OCI-LY3 (cell line): ENCODE measurements at regions not wholly inside any gene's neighbourhood (a gene's known extent, or its start where the extent isn't known, plus 50 kb on each side); places are given as distances from the start of the nearest gene placed in this dataset.

Experiments
- H2AFZ ChIP-seq: fragments of 200-600, 300-600 bp; shearing (Covaris generic); 2 replicates; pipeline ENCODE4 v1.6.0; 2014; ENCODE audit warnings: antibody characterized with exemption, low read depth, low read length
- H3K27ac ChIP-seq: fragments of 200-600, 300-600 bp; sonication (generic); 2 replicates; pipeline ENCODE4 v1.5.1; 2014; ENCODE audit warnings: mild to moderate bottlenecking, low read length, moderate library complexity, mixed read lengths
- H3K27me3 ChIP-seq: fragments of 200-600, 300-600 bp; sonication (generic); 2 replicates; pipeline ENCODE4 v1.6.1; 2014; ENCODE audit warnings: low read depth, low read length, mixed read lengths
- H3K36me3 ChIP-seq: fragments of 200-600, 300-600 bp; sonication (generic); replicated peaks from 2 replicates; pipeline ENCODE3; 2014; ENCODE audit warnings: low read depth, low read length, mixed read lengths
- H3K4me1 ChIP-seq: fragments of 300-600, 200-600 bp; sonication (generic); 2 replicates; pipeline ENCODE4 v1.6.1; 2014; ENCODE audit warnings: low read length, mixed read lengths
- H3K4me2 ChIP-seq: fragments of 200-600, 300-600 bp; sonication (generic); 2 replicates; pipeline ENCODE4 v1.6.1; 2014; ENCODE audit warnings: low read length, mixed read lengths
- H3K4me3 ChIP-seq: fragments of 300-600, 200-600 bp; sonication (generic); 2 replicates; pipeline ENCODE4 v1.5.1; 2014; ENCODE audit warnings: antibody characterized with exemption, mild to moderate bottlenecking, low read length, moderate library complexity
- H3K79me2 ChIP-seq: fragments of 300-600, 200-600 bp; shearing (Covaris generic); 2 replicates; pipeline ENCODE4 v1.6.1; 2014; ENCODE audit warnings: mild to moderate bottlenecking, low read length, mixed read lengths
- H3K9ac ChIP-seq: fragments of 300-600, 200-600 bp; shearing (Covaris generic); 2 replicates; pipeline ENCODE4 v1.6.0; 2014; ENCODE audit warnings: mild to moderate bottlenecking, low read length, moderate library complexity
- H3K9me3 ChIP-seq: fragments of 200-600, 300-600 bp; shearing (Covaris generic); 2 replicates; pipeline ENCODE4 v1.6.1; 2014; ENCODE audit warnings: low read length, mixed read lengths; ENCODE audit not compliant: insufficient read depth
- H4K20me1 ChIP-seq: fragments of 200-600, 300-600 bp; sonication (generic); 2 replicates; pipeline ENCODE4 v1.6.1; 2016; ENCODE audit warnings: low read length, mixed read lengths; ENCODE audit not compliant: insufficient read depth
- EZH2phosphoT487 ChIP-seq: fragments of 200-600 bp; shearing (Covaris generic); IDR thresholded peaks from 2 replicates; pipeline ENCODE4 v1.6.1; 2018; ENCODE audit warnings: antibody characterized with exemption, mixed run types, low read depth
- TF ChIP-seq, protein P1 (sequence below): fragments of 200-600, 300-600 bp; sonication (generic); IDR thresholded peaks from 2 replicates; pipeline ENCODE4 v1.5.1; 2014; ENCODE audit warnings: antibody characterized with exemption, low read length, low read depth

DNA sequence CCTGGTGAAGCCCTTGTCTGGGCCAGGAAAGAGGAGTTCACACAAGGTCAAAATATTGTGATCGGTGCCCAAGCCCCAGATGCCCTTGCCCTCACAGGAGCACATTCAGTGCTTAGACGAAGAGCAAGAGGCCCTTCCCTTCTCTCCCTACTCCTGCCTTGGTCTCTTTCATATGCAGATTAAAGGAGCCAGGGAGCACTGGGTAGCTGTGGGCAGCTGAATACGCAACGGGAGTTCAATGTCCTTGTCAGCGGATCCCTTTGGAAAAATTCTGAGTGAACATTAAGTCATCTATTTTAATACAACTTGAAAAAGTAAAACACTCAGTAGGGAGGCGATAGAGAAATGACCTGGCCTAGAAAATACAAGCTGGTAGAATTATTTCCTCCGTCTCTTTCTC, 1489.4 kb downstream of the AACS start:
- TF ChIP-seq, protein P1, sequence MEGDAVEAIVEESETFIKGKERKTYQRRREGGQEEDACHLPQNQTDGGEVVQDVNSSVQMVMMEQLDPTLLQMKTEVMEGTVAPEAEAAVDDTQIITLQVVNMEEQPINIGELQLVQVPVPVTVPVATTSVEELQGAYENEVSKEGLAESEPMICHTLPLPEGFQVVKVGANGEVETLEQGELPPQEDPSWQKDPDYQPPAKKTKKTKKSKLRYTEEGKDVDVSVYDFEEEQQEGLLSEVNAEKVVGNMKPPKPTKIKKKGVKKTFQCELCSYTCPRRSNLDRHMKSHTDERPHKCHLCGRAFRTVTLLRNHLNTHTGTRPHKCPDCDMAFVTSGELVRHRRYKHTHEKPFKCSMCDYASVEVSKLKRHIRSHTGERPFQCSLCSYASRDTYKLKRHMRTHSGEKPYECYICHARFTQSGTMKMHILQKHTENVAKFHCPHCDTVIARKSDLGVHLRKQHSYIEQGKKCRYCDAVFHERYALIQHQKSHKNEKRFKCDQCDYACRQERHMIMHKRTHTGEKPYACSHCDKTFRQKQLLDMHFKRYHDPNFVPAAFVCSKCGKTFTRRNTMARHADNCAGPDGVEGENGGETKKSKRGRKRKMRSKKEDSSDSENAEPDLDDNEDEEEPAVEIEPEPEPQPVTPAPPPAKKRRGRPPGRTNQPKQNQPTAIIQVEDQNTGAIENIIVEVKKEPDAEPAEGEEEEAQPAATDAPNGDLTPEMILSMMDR, result no peak
- TF ChIP-seq EZH2phosphoT487, result no peak

DNA sequence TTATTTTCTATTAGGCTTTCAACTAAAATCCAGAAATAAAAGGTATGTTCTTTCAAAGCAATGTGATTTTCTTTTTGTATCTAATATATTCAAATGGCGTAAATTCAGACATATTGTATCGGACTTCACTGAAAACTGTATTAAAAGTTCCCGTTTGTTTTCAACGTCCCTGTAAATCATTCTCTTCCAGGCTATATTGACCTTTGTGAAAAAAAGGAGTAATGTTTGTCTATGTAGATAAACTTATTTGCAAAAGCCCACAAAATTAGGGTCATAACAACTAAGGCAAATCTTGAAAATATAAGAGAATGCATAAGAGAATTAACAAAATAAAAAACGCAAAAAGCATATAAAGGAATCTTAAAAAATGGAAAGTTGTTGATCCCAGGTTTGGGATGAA, 1492.4 kb downstream of the AACS start:
- Histone ChIP-seq H4K20me1 (no peaks in the 10 kb centered on the region), H3K27ac (no peak overlapping the region), H2AFZ (no peak overlapping the region), H3K4me3 (no peak overlapping the region), H3K4me1 (no peaks in the 10 kb centered on the region), H3K27me3 (no peaks in the 10 kb centered on the region), H3K9me3 (no peaks in the 10 kb centered on the region), H3K36me3 (no peaks in the 10 kb centered on the region), H3K79me2 (no peaks in the 10 kb centered on the region), H3K9ac (no peak overlapping the region), H3K4me2 (no peak overlapping the region)
- TF ChIP-seq, protein P1, result no peak
- no peak for TF ChIP-seq EZH2phosphoT487

More for the DNA sequence above, 1489.4 kb downstream of the AACS start:
- Histone ChIP-seq H2AFZ (no peak overlapping the region), H3K36me3 (no peaks in the 10 kb centered on the region), H3K4me1 (no peaks in the 10 kb centered on the region), H3K4me2 (no peak overlapping the region), H3K9ac (no peak overlapping the region), H4K20me1 (no peaks in the 10 kb centered on the region), H3K9me3 (no peaks in the 10 kb centered on the region), H3K4me3 (no peak overlapping the region), H3K79me2 (no peaks in the 10 kb centered on the region), H3K27me3 (no peaks in the 10 kb centered on the region), H3K27ac (no peak overlapping the region)

DNA sequence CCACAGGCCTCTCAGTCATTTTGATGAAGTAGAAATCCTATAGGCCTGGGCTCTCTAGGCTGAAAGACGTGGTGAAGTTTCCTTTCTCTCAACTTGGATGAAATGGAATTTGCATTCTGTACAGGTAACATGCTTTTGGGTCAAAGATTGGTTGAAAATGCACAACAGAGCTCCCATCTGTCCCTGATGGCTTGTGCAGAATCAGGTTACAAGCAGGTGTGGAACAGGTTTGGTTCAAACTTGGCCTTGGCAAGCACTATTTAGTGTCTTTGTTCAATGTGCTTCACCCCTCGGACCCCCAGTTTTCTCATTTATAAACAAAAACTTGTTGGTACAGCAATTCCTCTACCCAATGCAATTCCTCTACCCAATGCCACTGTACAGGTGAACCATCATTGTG, 1493.0 kb downstream of the AACS start:
- H3K9ac ChIP-seq, result no peak overlapping the region
- H2AFZ ChIP-seq, result no peak overlapping the region
- TF ChIP-seq, protein P1, result no peak
- no peak for TF ChIP-seq EZH2phosphoT487
- H3K4me2 ChIP-seq, result no peak overlapping the region
- H3K4me3 ChIP-seq, result no peak overlapping the region
- no peaks in the 10 kb centered on the region for H3K79me2 ChIP-seq
- no peaks in the 10 kb centered on the region for H3K4me1 ChIP-seq
- H4K20me1 ChIP-seq, result no peaks in the 10 kb centered on the region
- H3K27me3 ChIP-seq, result no peaks in the 10 kb centered on the region
- no peak overlapping the region for H3K27ac ChIP-seq
- no peaks in the 10 kb centered on the region for H3K36me3 ChIP-seq
- H3K9me3 ChIP-seq, result no peaks in the 10 kb centered on the region

DNA sequence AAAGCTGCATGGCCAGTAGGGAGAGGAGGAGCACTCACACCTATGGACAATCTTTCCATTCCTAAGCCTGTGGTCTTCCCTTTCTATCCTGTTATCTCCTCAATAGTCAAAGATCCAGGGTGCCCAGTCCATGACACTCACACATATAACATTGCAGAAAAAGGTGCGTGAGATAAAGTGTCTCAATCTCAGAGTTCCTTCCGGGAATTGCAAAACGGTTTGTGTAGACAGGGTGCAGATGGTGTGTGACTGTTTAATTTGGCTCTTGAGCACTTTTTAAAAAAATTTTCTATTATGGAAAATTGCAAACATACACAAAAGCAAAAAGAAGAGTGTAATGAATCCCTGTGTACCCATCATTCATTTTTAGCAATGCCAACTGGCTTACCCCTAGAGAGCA, 1493.6 kb downstream of the AACS start:
- Histone ChIP-seq H3K79me2 (no peaks in the 10 kb centered on the region), H3K4me2 (no peak overlapping the region), H3K27me3 (no peaks in the 10 kb centered on the region), H4K20me1 (no peaks in the 10 kb centered on the region), H3K9ac (no peak overlapping the region), H2AFZ (no peak overlapping the region), H3K9me3 (no peaks in the 10 kb centered on the region), H3K4me3 (no peak overlapping the region), H3K36me3 (no peaks in the 10 kb centered on the region), H3K4me1 (no peaks in the 10 kb centered on the region), H3K27ac (no peak overlapping the region)
- TF ChIP-seq EZH2phosphoT487, result no peak
- TF ChIP-seq, protein P1, result no peak
